GM12892 (cell line): ENCODE measurements at regions not wholly inside any gene's neighbourhood (a gene's known extent, or its start where the extent isn't known, plus 50 kb on each side); places are given as distances from the start of the nearest gene placed in this dataset.

Source experiments
- POLR2A ChIP-seq: IDR thresholded peaks from 2 replicates; pipeline ENCODE4 v1.6.1; 2011; ENCODE audit warnings: low read depth, low read length, control low read depth
- POLR2AphosphoS5 ChIP-seq: IDR thresholded peaks from 2 replicates; pipeline ENCODE4 v1.6.1; 2011; ENCODE audit warnings: low read depth, low read length, control low read depth

DNA sequence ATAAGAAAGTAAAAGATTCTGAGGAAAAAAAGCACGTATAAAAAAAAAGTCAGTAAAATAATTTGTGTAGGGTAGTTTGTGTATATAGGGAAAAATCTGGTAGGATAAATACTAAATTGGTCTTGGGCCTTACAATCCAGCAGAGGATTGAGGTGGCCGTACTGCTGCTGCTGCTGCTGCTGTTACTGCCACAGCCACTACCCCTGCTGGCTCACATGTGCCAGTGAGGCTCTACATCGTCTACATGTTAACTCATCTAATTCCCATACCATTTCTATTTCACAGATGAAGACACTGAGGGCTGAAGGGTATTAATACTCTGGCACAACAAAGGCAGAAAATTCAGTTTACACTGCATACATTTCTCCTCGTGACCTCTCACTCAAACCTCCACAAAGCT lies 928.5 kb downstream of the TLE4 start:
- TF ChIP-seq POLR2A = no peak
- TF ChIP-seq POLR2AphosphoS5 = no peak
